Stimulated activated naive B cell treated with anti-CD40 and anti-IgM and Interleukin-4, amounts not matched to agents 10 μg/mL and 1 μg/mL and 100 μg/mL, for 72 hours (primary cell): ENCODE measurements at regions not wholly inside any gene's neighbourhood (a gene's known extent, or its start where the extent isn't known, plus 50 kb on each side); places are given as distances from the start of the nearest gene placed in this dataset.

Experiments used
- ATAC-seq, 2 donors: fragments of 150-1000 bp; cut with Tn5 transposase; replicated peaks; 2 replicates each; pipeline ENCODE4 v1.10.0; 2021; ENCODE audit warnings: moderate library complexity in 1 of 2
- DNase-seq: peaks from one replicate; pipeline ENCODE4 v3.0.0; 2021
- H3K27ac Mint-ChIP-seq: one replicate; pipeline ENCODE4 v1.8.0; 2022; ENCODE audit warnings: mild to moderate bottlenecking, mixed read lengths
- H3K27me3 Mint-ChIP-seq, 2 donors: one replicate each; pipeline ENCODE4 v1.8.0; 2022; ENCODE audit warnings: mixed read lengths in 2 of 2
- H3K36me3 Mint-ChIP-seq, 2 donors: one replicate each; pipeline ENCODE4 v1.8.0; 2022; ENCODE audit warnings: mixed read lengths in 2 of 2, mild to moderate bottlenecking in 1 of 2
- H3K4me1 Mint-ChIP-seq, 2 donors: one replicate each; pipeline ENCODE4 v1.8.0; 2022; ENCODE audit warnings: mixed read lengths in 2 of 2, mild to moderate bottlenecking in 1 of 2
- H3K4me3 Mint-ChIP-seq, 2 donors: one replicate each; pipeline ENCODE4 v1.8.0; 2022; ENCODE audit warnings: mild to moderate bottlenecking in 2 of 2, mixed read lengths in 2 of 2, moderate library complexity in 1 of 2
- H3K9me3 Mint-ChIP-seq, 2 donors: one replicate each; pipeline ENCODE4 v1.8.0; 2022; ENCODE audit warnings: mixed read lengths in 2 of 2, mild to moderate bottlenecking in 1 of 2

DNA sequence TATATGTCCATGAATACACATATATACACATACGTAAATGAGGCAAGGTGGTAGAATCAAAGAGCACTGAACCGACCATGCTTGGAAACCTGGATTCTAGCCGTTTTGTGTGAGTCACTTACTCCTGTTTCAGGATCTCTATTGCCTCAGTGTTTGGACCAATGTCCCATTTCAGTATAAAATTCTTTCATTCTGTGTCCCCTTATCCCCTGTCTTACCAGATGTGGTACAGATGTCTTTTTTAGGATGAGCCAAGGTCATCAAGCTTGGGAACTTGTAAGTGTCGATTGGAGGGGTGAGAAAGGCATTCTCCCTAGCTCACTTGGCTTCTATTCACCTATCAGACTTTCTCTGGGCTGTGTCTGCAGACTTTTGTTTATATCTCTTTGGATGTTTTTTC, 139.9 kb upstream of the CHL1 start:
- Mint-ChIP-seq H3K36me3 (no peaks in the 10 kb centered on the region), H3K27ac (no peak overlapping the region), H3K4me1 (no peaks in the 10 kb centered on the region), H3K9me3 (peaks cover 0 to under 1% of the 10 kb centered on the region in 2 donors), H3K4me3 (no peak overlapping the region), H3K27me3 (peaks cover 4 to 20% of the 10 kb centered on the region in 2 donors)
- ATAC-seq (no peak), DNase-seq (no peak)

DNA sequence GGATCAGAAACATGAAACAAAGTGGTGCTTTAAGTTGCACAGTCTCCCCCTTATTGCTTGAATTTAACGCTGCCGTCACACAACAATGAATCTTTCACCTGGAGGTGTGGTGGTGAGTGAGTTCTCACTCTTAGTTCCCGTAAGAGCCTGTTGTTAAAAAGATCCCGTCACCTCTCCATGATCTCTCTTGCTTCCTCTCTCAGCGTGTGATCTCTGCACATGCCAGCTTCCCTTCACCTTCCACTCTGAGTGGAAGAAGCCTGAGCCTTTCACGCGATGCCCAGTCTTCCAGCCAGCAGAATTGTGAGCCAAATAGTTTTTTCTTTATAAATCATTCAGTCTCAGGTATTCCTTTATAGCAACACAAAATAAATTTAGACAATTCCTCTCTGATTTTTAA, 136.7 kb upstream of the CHL1 start:
- Mint-ChIP-seq H3K27ac (no peak overlapping the region), H3K4me3 (no peak overlapping the region), H3K4me1 (no peaks in the 10 kb centered on the region), H3K36me3 (no peaks in the 10 kb centered on the region), H3K27me3 (peaks cover 4 to 15% of the 10 kb centered on the region in 2 donors), H3K9me3 (no peaks in the 10 kb centered on the region)
- DNase-seq (no peak), ATAC-seq (no peak)

DNA sequence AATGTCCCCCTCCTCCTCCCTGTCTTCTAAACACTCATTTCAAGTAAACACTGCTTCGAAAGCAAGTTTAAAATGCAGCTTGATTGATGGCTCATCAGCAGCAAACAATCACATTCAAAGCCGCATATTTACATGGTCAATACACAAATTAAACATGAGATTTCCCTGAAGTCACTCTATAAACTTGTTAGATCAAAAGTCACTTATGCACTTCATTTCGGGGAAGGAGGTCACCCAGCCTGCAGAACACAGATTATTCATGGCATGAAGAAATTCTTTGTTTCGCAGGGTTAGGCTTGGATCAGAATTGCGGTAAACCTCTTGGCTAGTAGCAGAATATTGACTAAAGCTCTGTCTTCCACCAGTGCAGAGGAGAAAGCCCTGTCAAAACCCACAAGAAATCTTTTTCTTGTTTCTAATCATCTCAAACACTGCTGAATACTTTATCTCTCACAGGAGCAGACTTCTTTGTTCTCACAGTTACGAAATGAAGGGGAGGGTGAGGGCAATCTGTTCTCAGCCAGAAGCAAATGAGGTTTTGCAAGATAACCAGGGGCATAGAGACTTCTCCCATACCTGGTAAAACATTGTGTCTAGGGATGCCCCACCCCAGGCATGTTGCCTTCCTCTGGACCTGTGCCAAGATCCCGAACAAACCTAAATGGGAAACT, 133.3 kb upstream of the CHL1 start:
- H3K27me3 Mint-ChIP-seq = peaks cover 4 to 20% of the 10 kb centered on the region in 2 donors
- DNase-seq (no peak), ATAC-seq (no peak)
- H3K4me1 Mint-ChIP-seq = no peaks in the 10 kb centered on the region
- H3K4me3 Mint-ChIP-seq = no peak overlapping the region
- H3K9me3 Mint-ChIP-seq = no peaks in the 10 kb centered on the region
- H3K27ac Mint-ChIP-seq = no peak overlapping the region
- H3K36me3 Mint-ChIP-seq = no peaks in the 10 kb centered on the region

DNA sequence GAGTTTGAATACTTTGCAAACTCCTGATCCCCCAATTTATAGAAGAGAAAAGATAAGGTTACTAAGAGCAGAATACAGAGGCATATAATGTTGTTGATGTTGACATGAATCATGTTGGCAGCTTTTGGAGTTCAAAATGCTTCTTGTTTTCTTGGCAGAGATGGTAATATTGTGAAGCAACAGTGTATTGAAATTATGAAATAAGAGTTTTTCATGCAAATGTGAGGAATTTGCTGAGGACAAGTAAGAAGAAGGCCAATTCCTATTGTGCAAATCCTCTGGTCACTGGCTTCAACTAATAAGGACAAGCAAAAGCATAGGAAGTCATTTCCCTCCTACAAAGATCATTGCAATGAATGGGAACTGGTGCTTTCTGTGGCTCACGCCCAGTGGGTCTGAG, 126.9 kb upstream of the CHL1 start:
- H3K9me3 Mint-ChIP-seq = no peaks in the 10 kb centered on the region
- no peaks in the 10 kb centered on the region for H3K4me1 Mint-ChIP-seq
- H3K36me3 Mint-ChIP-seq = no peaks in the 10 kb centered on the region
- DNase-seq (no peak), ATAC-seq (no peak)
- H3K4me3 Mint-ChIP-seq = no peak overlapping the region
- H3K27me3 Mint-ChIP-seq = peaks cover 5 to 11% of the 10 kb centered on the region in 2 donors
- no peak overlapping the region for H3K27ac Mint-ChIP-seq

DNA sequence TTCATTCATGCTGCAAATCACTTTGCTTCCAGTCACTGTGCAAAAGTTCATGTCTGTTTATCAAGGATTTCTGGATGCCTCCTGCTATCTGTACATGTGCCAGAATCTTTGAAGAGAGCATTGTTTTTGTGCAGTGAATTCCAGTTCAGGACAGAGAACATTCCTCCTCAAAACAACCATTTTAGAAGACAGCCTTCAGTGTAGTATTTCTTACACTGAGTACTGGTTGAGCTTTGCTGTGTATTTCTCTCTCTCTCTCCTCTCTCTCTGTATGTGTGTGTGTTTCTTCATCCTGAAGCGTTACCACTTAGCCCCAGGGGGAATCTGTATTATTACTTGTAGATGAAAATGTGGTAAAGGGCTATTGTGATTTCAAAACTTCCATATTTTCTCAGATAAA, 123.8 kb upstream of the CHL1 start:
- Mint-ChIP-seq H3K4me1 (no peaks in the 10 kb centered on the region), H3K27me3 (peaks cover 0 to 7% of the 10 kb centered on the region in 2 donors), H3K4me3 (no peak overlapping the region), H3K9me3 (no peaks in the 10 kb centered on the region), H3K27ac (no peak overlapping the region), H3K36me3 (no peaks in the 10 kb centered on the region)
- no peak for ATAC-seq
- no peak for DNase-seq

DNA sequence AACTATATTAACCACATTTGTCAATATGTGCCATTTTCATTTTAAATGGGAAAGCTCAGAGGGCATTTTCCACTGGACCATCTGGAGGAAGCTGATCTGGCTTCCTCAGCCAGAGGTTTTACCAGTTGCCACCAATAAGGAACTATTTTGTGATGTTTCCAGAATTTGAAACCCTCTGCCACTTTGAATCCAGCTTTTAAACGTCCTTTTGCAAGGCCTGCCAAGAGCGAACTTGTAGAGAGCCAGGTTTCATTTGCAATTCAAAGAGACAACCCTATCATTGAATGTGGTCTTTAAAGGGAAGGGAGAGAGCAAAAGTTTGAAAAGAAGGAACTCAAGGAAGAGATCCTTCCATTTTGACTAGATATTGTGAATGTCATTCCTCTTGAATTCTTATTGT, 123.3 kb upstream of the CHL1 start:
- DNase-seq (no peak), ATAC-seq (no peak)
- H3K27me3 Mint-ChIP-seq = peaks cover 0 to 7% of the 10 kb centered on the region in 2 donors
- H3K36me3 Mint-ChIP-seq = no peaks in the 10 kb centered on the region
- no peaks in the 10 kb centered on the region for H3K9me3 Mint-ChIP-seq
- H3K4me1 Mint-ChIP-seq = no peaks in the 10 kb centered on the region
- no peak overlapping the region for H3K27ac Mint-ChIP-seq
- no peak overlapping the region for H3K4me3 Mint-ChIP-seq

DNA sequence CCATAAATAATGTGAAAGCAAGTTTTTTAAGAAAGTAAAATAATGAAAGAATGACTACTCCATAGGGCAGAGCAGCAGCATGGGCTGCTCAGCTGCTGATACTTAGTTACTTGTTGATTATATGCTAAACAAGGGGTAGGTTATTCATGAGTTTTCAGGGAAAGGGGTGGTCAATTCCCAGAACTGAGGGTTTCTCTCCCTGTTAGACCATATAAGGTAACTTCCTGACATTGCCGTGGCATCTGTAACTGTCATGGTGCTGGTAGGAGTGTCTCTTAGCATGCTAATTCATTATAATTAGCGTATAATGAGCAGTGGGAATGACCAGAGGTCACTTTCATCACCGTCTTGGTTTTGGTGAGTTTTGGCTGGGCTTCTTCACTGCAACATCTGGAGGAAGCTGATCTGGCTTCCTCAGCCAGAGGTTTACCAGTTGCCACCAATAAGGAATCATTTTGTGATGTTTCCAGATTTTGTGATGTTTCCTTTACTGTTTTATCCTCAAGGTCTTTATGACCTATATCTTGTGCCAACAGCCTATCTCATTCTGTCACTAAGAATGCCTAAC, 121.8 kb upstream of the CHL1 start:
- Mint-ChIP-seq H3K4me1 (no peaks in the 10 kb centered on the region), H3K27me3 (peaks cover 0 to 7% of the 10 kb centered on the region in 2 donors), H3K4me3 (no peak overlapping the region), H3K9me3 (no peaks in the 10 kb centered on the region), H3K36me3 (no peaks in the 10 kb centered on the region), H3K27ac (no peak overlapping the region)
- no peak for DNase-seq
- no peak for ATAC-seq

DNA sequence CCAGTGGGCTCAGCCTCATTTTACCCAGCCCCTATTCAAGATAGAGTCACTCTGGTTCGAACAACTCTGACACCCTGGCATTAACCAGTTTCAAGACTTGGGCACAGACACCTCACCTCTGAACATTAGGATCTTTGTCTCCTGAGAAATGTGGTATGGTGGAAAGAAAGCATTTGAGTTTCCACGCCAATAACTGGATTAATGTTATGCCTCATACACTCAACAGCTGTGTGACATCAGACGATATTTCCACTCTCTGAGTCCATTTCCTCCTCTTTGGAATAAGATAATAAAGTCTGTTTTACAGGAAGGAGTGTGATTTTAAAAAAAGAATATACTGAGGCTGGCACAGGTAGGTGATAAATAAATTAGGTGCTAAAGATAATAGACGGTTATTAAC, 121.3 kb upstream of the CHL1 start:
- H3K9me3 Mint-ChIP-seq = no peaks in the 10 kb centered on the region
- H3K27me3 Mint-ChIP-seq = peaks cover 4 to 7% of the 10 kb centered on the region in 2 donors
- DNase-seq (no peak), ATAC-seq (no peak)
- no peak overlapping the region for H3K4me3 Mint-ChIP-seq
- no peaks in the 10 kb centered on the region for H3K4me1 Mint-ChIP-seq
- no peak overlapping the region for H3K27ac Mint-ChIP-seq
- no peaks in the 10 kb centered on the region for H3K36me3 Mint-ChIP-seq

DNA sequence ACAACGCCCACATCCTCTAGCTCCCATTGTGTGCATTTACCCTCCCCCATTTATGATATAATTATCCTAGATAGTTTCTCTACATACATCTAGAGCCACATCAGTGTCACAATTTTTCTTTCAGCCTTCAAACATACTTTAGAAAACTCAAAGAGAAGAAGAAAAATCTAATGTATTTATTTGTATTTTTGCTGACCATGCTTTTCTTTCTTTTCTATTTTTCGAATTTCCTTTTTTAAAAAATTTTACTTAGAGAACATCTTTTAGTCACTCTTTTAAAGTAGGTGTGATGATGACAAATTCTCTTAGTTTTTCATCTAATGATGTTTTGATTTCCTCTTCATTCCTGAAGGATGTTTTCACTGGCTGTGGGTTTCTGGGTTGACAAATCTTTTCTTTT, 117.0 kb upstream of the CHL1 start:
- no peak for DNase-seq
- Mint-ChIP-seq H3K4me3 (no peak overlapping the region), H3K27ac (no peak overlapping the region), H3K4me1 (no peaks in the 10 kb centered on the region), H3K36me3 (no peaks in the 10 kb centered on the region), H3K27me3 (peaks cover 0 to 8% of the 10 kb centered on the region in 2 donors), H3K9me3 (no peaks in the 10 kb centered on the region)
- no peak for ATAC-seq

DNA sequence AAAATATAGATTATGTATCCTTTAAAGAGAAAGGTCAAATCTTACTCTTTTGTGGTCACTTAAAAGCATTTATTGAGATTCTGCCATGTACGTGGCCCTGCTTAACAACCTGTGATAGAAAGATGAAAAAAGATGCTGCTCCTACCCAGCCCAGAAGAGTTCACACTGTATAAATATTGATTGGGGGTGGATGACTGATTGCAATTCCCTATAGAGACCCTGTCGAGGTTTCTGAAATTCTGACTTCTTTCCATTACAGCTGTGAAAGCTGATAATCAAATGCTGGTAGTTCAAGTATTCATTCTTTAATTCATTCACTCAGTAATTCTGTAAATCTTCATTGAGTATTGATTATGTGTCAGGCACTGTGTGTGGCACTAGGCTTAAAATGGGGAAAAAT, 114.1 kb upstream of the CHL1 start:
- no peaks in the 10 kb centered on the region for H3K4me1 Mint-ChIP-seq
- ATAC-seq (no peak), DNase-seq (no peak)
- no peak overlapping the region for H3K4me3 Mint-ChIP-seq
- H3K27me3 Mint-ChIP-seq = peaks cover 0 to 8% of the 10 kb centered on the region in 2 donors
- no peak overlapping the region for H3K27ac Mint-ChIP-seq
- no peaks in the 10 kb centered on the region for H3K9me3 Mint-ChIP-seq
- H3K36me3 Mint-ChIP-seq = no peaks in the 10 kb centered on the region

DNA sequence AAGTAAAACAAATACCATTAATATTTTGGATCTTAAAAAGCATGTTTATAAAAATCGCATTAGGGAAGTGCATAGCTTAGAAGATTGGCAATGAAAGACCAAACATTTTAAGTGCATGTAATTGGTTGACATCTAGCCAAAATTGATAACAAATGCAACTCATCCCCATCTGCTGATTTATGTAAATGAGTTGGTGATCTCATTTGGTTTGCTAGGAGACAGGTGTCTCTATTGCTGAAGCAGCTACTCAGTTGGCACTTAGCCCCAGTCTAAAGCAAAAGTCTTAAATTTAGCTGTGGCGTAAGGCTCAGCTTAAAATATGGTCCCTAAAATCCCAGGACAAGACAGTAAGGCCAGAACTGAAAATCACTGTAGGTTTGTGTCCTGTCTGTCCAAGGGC, 113.5 kb upstream of the CHL1 start:
- Mint-ChIP-seq H3K27ac (no peak overlapping the region), H3K4me3 (no peak overlapping the region), H3K27me3 (peaks cover 0 to 8% of the 10 kb centered on the region in 2 donors), H3K4me1 (peaks cover under 1 to 3% of the 10 kb centered on the region in 2 donors), H3K36me3 (no peaks in the 10 kb centered on the region), H3K9me3 (no peaks in the 10 kb centered on the region)
- DNase-seq = no peak
- ATAC-seq = no peak

DNA sequence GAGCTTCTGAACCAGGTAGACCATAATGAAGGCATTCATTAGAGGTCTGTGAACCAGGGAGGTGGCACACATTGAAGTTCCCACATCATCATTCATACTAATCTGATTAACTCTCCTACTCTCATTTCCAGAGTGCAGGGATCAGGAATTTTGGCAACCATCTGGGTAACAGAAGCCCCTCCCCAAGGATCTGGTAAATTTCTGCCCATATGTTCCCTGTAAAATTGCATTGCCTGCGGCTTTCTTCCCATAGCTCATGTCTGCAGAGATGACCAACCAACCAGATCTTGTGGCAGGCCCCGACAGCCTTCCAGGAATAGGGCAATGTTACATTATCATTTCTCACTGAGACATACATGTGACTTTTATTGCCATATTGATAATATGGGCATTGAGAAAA, 111.4 kb upstream of the CHL1 start:
- Mint-ChIP-seq H3K4me3 (no peak overlapping the region), H3K9me3 (no peaks in the 10 kb centered on the region), H3K36me3 (no peaks in the 10 kb centered on the region), H3K27me3 (peaks cover 0 to 4% of the 10 kb centered on the region in 2 donors), H3K4me1 (peaks cover 4 to 8% of the 10 kb centered on the region in 2 donors), H3K27ac (no peak overlapping the region)
- DNase-seq (no peak), ATAC-seq (no peak)

DNA sequence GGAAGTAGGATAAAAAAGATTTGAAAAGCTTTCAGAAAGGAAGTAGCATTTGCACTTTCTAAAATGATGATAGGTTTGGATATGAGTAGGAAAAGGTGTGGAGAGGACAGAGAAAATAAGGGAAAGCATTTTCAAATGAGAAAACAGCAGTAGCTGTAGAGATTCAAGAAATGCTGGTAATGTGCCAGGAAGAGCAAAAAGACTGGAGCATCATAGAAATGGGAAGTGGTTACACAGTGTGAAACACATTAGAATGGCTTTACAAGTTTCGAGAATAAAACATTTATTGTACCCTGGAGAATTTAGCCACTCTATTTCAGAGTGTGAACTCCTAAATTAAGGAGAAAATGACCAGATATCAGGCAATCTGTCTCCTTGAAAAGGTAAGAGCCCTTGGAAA, 108.3 kb upstream of the CHL1 start:
- H3K27ac Mint-ChIP-seq = no peak overlapping the region
- ATAC-seq (no peak), DNase-seq (no peak)
- H3K27me3 Mint-ChIP-seq = no peaks in the 10 kb centered on the region
- H3K4me3 Mint-ChIP-seq = no peak overlapping the region
- H3K4me1 Mint-ChIP-seq = peaks cover 4 to 8% of the 10 kb centered on the region in 2 donors
- no peaks in the 10 kb centered on the region for H3K9me3 Mint-ChIP-seq
- H3K36me3 Mint-ChIP-seq = no peaks in the 10 kb centered on the region

DNA sequence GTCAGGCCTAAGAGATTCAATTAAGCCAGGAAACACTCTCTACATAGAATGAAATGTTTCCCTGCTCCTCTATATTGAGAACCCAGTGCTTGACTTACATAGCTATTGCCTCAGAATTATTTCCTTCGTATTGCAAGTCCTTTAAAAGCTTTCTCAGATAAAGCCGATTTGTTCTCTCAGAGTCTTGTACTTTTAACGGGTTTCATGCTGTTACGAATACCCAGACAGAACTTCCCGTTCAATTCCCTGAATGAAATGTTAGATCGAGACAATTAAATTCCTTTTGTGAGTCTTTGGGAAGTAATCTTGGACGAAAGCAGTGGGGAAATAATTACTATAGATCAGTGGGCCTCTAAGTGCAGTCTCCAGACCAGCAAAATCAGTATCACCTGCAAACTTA, 102.8 kb upstream of the CHL1 start:
- ATAC-seq (no peak), DNase-seq (no peak)
- Mint-ChIP-seq H3K27ac (no peak overlapping the region), H3K27me3 (no peaks in the 10 kb centered on the region), H3K9me3 (no peaks in the 10 kb centered on the region), H3K4me3 (no peak overlapping the region), H3K36me3 (no peaks in the 10 kb centered on the region), H3K4me1 (no peaks in the 10 kb centered on the region)

DNA sequence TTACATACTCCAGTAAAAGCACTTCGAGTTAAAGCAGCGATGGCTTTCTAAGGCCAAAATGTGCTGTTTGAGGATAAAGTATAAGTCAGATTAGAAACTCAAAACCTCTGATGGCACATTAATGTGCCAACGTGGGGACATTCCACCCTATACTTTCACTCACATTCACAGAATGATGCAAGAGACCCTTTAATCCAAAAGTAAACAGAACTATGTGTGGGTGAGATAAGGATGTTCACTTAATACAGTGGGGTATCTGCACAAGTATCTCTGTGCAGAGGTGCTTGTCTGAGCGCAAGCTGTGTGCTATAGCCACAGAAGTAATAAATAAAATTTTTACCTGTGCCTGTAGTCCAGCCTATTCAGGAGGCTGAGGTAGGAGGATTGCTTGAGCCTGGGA, 100.3 kb upstream of the CHL1 start:
- Mint-ChIP-seq H3K4me1 (no peaks in the 10 kb centered on the region), H3K36me3 (no peaks in the 10 kb centered on the region), H3K27me3 (peaks cover 0 to 9% of the 10 kb centered on the region in 2 donors), H3K9me3 (no peaks in the 10 kb centered on the region), H3K4me3 (no peak overlapping the region), H3K27ac (no peak overlapping the region)
- ATAC-seq (no peak), DNase-seq (no peak)
